ENCODE measurements at regions not wholly inside any gene's neighbourhood (a gene's known extent, or its start where the extent isn't known, plus 50 kb on each side); places are given as distances from the start of the nearest gene placed in this dataset.
A peak's percentile ranks its signal among the peaks of the same experiment; 100 is the strongest.
"Not testable (repeated sequence)": the region's sequence is repeated elsewhere in the genome, so short reads cannot be mapped to it uniquely, and the experiment has no call there.

- DNase-seq, result no peak
Observed at GRCh38 chr17:68778726-68779125, 176.5 kb downstream of the ABCA8 start.

- peak; percentile 67 to 77 for DNase-seq
Observed at GRCh38 chr17:68777856-68778694, 176.9 kb upstream of the FAM20A start.

- peak; percentile 54 to 73 for DNase-seq
Observed at GRCh38 chr17:68777243-68777855, 176.2 kb upstream of the FAM20A start.

- no peak for DNase-seq
Observed at GRCh38 chr17:68776451-68776850, 175.3 kb upstream of the FAM20A start.

- DNase-seq, result no peak
Observed at GRCh38 chr17:68775969-68776368, 174.8 kb upstream of the FAM20A start.

- DNase-seq, result no peak
Observed at GRCh38 chr17:68775318-68775717, 174.2 kb upstream of the FAM20A start.

- DNase-seq, result peak; percentile 41 to 46
Observed at GRCh38 chr17:68771867-68772515, 170.8 kb upstream of the FAM20A start.

GRCh38 chr17:68768804-68769203 is 167.6 kb upstream of the FAM20A start:
- DNase-seq, result no peak

GRCh38 chr17:68766640-68767039 is 165.5 kb upstream of the FAM20A start:
- DNase-seq, result no peak

GRCh38 chr17:68763562-68763961 is 162.4 kb upstream of the FAM20A start:
- DNase-seq, result no peak

- DNase-seq, result no peak
Observed at GRCh38 chr17:68762911-68763310, 161.7 kb upstream of the FAM20A start.

- no peak for DNase-seq
Observed at GRCh38 chr17:68760141-68760475, 158.9 kb upstream of the FAM20A start.

- DNase-seq, result peak; percentile 87 to 88
Observed at GRCh38 chr17:68759343-68760140, 158.4 kb upstream of the FAM20A start.

GRCh38 chr17:68759002-68759342 is 157.8 kb upstream of the FAM20A start:
- DNase-seq, result no peak

- DNase-seq, result not testable (repeated sequence)
Observed at GRCh38 chr17:68757866-68758757, 156.9 kb upstream of the FAM20A start.

GRCh38 chr17:68753985-68754769 is 153.0 kb upstream of the FAM20A start:
- DNase-seq, result no peak

- no peak for DNase-seq
Observed at GRCh38 chr17:68750208-68750562, 149.0 kb upstream of the FAM20A start.

- DNase-seq, result no peak
Observed at GRCh38 chr17:68749349-68750207, 148.4 kb upstream of the FAM20A start.

- no peak for DNase-seq
Observed at GRCh38 chr17:68748381-68748780, 147.2 kb upstream of the FAM20A start.
